IMR-90 (cell line): ENCODE measurements at regions not wholly inside any gene's neighbourhood (a gene's known extent, or its start where the extent isn't known, plus 50 kb on each side); places are given as distances from the start of the nearest gene placed in this dataset.

Source experiments
- MAFK ChIP-seq: IDR thresholded peaks from 2 replicates; pipeline ENCODE4 v1.6.1; 2012; ENCODE audit warnings: low read depth, low read length, improper control_type of control experiment
- POLR2A ChIP-seq: IDR thresholded peaks from 2 replicates; pipeline ENCODE4 v1.6.1; 2012; ENCODE audit warnings: mild to moderate bottlenecking, low read depth, low read length
- RCOR1 ChIP-seq: IDR thresholded peaks from 2 replicates; pipeline ENCODE4 v1.6.1; 2012; ENCODE audit warnings: mild to moderate bottlenecking, low read length, improper control_type of control experiment; ENCODE audit not compliant: insufficient replicate concordance
- TF ChIP-seq, protein P1 (sequence below): conservative IDR thresholded peaks from 2 replicates; pipeline ENCODE4 v1.5.1; 2012; ENCODE audit warnings: mild to moderate bottlenecking, low read depth, low read length, improper control_type of control experiment

DNA sequence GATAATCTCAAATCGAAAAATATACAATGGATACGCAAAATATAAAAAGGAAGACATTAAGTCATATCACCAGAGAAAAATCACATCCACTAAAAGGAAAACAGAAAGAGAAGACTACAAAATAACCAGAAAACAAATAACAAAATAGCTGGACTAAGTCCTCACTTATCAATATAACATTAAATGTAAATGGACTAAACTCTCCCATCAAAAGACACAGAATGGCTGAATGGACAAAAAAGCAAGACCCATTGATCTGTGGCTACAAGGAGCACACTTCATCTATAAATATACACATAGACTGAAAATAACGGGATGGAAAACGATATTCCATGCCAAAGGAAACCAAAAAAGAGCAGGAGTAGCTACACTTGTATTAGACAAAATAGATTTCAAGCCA lies 161.0 kb upstream of the PRKD1 start:
- TF ChIP-seq, protein P1, sequence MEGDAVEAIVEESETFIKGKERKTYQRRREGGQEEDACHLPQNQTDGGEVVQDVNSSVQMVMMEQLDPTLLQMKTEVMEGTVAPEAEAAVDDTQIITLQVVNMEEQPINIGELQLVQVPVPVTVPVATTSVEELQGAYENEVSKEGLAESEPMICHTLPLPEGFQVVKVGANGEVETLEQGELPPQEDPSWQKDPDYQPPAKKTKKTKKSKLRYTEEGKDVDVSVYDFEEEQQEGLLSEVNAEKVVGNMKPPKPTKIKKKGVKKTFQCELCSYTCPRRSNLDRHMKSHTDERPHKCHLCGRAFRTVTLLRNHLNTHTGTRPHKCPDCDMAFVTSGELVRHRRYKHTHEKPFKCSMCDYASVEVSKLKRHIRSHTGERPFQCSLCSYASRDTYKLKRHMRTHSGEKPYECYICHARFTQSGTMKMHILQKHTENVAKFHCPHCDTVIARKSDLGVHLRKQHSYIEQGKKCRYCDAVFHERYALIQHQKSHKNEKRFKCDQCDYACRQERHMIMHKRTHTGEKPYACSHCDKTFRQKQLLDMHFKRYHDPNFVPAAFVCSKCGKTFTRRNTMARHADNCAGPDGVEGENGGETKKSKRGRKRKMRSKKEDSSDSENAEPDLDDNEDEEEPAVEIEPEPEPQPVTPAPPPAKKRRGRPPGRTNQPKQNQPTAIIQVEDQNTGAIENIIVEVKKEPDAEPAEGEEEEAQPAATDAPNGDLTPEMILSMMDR: no peak
- TF ChIP-seq RCOR1 (no peak), POLR2A (no peak), MAFK (no peak)
